Lower lobe of right lung (tissue), 2 donors: ENCODE measurements at regions not wholly inside any gene's neighbourhood (a gene's known extent, or its start where the extent isn't known, plus 50 kb on each side); places are given as distances from the start of the nearest gene placed in this dataset.

Experiments used
- ATAC-seq, 2 donors: fragments of 200-7000 bp; cut with Tn5 transposase; one replicate each; pipeline ENCODE4 v1.9.1; 2020 to 2022; ENCODE audit warnings: mild to moderate bottlenecking in 2 of 2, moderate library complexity in 2 of 2
- DNase-seq: peaks from one replicate; pipeline ENCODE4 v3.0.0-alpha.2; 2020
- H3K27ac ChIP-seq: fragments of 200-600 bp; one replicate; pipeline ENCODE4 v1.8.0; 2022
- H3K27me3 ChIP-seq: fragments of 200-600 bp; one replicate; pipeline ENCODE4 v1.8.0; 2022; ENCODE audit warnings: low read depth
- H3K36me3 ChIP-seq: fragments of 200-600 bp; one replicate; pipeline ENCODE4 v1.8.0; 2022; ENCODE audit warnings: mild to moderate bottlenecking
- H3K4me1 ChIP-seq: fragments of 200-600 bp; one replicate; pipeline ENCODE4 v1.8.0; 2022
- H3K4me3 ChIP-seq: fragments of 200-600 bp; one replicate; pipeline ENCODE4 v1.8.0; 2022; ENCODE audit warnings: mild to moderate bottlenecking
- H3K9me3 ChIP-seq: fragments of 200-600 bp; one replicate; pipeline ENCODE4 v1.8.0; 2022
- CTCF ChIP-seq: fragments of 200-600 bp; IDR thresholded peaks from one replicate; pipeline ENCODE4 v1.8.0; 2022; ENCODE audit warnings: antibody characterized with exemption, mild to moderate bottlenecking
- intact Hi-C: fragments of 100-400 bp; cut with DNase I; formaldehyde crosslinking; loops from one replicate; pipeline ENCODE4 v1.11.0; 2022
- donor health status: DM: no; HTN: yes; CAD: no; lungs with severe emphysema.

- peaks cover 9% of the 10 kb centered on the region for H3K9me3 ChIP-seq
- no peak overlapping the region for H3K27ac ChIP-seq
Measured at GRCh38 chr5:117942861-117943519, 1045.4 kb downstream of the DTWD2 start.

GRCh38 chr5:117893211-117893610, 1095.1 kb downstream of the DTWD2 start:
- ATAC-seq (no peak), DNase-seq (no peak)
- Histone ChIP-seq H3K4me1 (peaks cover 7% of the 10 kb centered on the region), H3K27ac (no peak overlapping the region), H3K27me3 (no peaks in the 10 kb centered on the region), H3K9me3 (no peaks in the 10 kb centered on the region), H3K36me3 (no peaks in the 10 kb centered on the region), H3K4me3 (no peak overlapping the region)
- no peak for TF ChIP-seq CTCF
- intact Hi-C loops, result no loop called here

More at GRCh38 chr5:117942861-117943519, 1045.4 kb downstream of the DTWD2 start:
- ATAC-seq, result no peak
- intact Hi-C loops, result no loop called here
- no peaks in the 10 kb centered on the region for H3K36me3 ChIP-seq
- H3K4me3 ChIP-seq, result no peak overlapping the region
- no peaks in the 10 kb centered on the region for H3K27me3 ChIP-seq
- H3K4me1 ChIP-seq, result no peaks in the 10 kb centered on the region
- TF ChIP-seq CTCF, result no peak
- no peak for DNase-seq

- DNase-seq, result no peak
- no peaks in the 10 kb centered on the region for H3K36me3 ChIP-seq
- H3K9me3 ChIP-seq, result no peaks in the 10 kb centered on the region
- no peak overlapping the region for H3K4me3 ChIP-seq
- ATAC-seq, result no peak
- H3K27ac ChIP-seq, result no peak overlapping the region
- intact Hi-C loops, result no loop called here
- peaks cover 7% of the 10 kb centered on the region for H3K4me1 ChIP-seq
- no peak for TF ChIP-seq CTCF
- no peaks in the 10 kb centered on the region for H3K27me3 ChIP-seq
Measured at GRCh38 chr5:117892360-117892759, 1096.0 kb downstream of the DTWD2 start.

GRCh38 chr5:117889596-117889995, 1098.8 kb downstream of the DTWD2 start:
- Histone ChIP-seq H3K27me3 (no peaks in the 10 kb centered on the region), H3K9me3 (no peaks in the 10 kb centered on the region), H3K4me3 (no peak overlapping the region), H3K4me1 (peaks cover 7% of the 10 kb centered on the region), H3K27ac (no peak overlapping the region), H3K36me3 (no peaks in the 10 kb centered on the region)
- ATAC-seq, result no peak
- no peak for TF ChIP-seq CTCF
- DNase-seq, result no peak
- intact Hi-C loops, result no loop called here

GRCh38 chr5:117888688-117889087, 1099.7 kb downstream of the DTWD2 start:
- DNase-seq (no peak), ATAC-seq (peak; percentile 35 to 44)
- no peaks in the 10 kb centered on the region for H3K36me3 ChIP-seq
- no peaks in the 10 kb centered on the region for H3K9me3 ChIP-seq
- H3K4me1 ChIP-seq, result peaks cover 7% of the 10 kb centered on the region
- H3K27ac ChIP-seq, result peak overlapping the region; percentile 39
- TF ChIP-seq CTCF, result no peak
- intact Hi-C loops, result no loop called here
- no peaks in the 10 kb centered on the region for H3K27me3 ChIP-seq
- H3K4me3 ChIP-seq, result peak overlapping the region; percentile 39
